SK-N-SH (cell line): ENCODE measurements at regions not wholly inside any gene's neighbourhood (a gene's known extent, or its start where the extent isn't known, plus 50 kb on each side); places are given as distances from the start of the nearest gene placed in this dataset.

Experiments
- CTCF ChIA-PET: fragments of 300-600, 350-600 bp; formaldehyde crosslinking; extraction: SDS; loops from one replicate; lab custom pipeline; 2021; lab: Yijun Ruan, JAX
- POLR2A ChIA-PET: fragments of 350-600 bp; sonication (Branson Sonifier 250); formaldehyde crosslinking; extraction: SDS; loops from one replicate; lab custom pipeline; 2020; ENCODE audit warnings: antibody characterized with exemption, inconsistent platforms; lab: Yijun Ruan, JAX
- DNase-seq: peaks from one replicate; pipeline ENCODE4 v3.0.0; 2012
- H2AFZ ChIP-seq: fragments of 200-600 bp; sonication (generic); 2 replicates; pipeline ENCODE4 v1.8.1; 2016; ENCODE audit warnings: antibody characterized with exemption, mild to moderate bottlenecking, low read depth
- H3F3A ChIP-seq: fragments of 200-600 bp; sonication (generic); replicated peaks from 2 replicates; pipeline ENCODE3; 2016; ENCODE audit warnings: antibody characterized with exemption, mild to moderate bottlenecking; ENCODE audit not compliant: insufficient read depth
- H3K27ac ChIP-seq, 2 experiments: fragments of 200-500 bp in 1 of 2; fragments of 200-600 bp in 1 of 2; sonication (Bioruptor generic) in 1 of 2; sonication (generic), shearing (Covaris generic) in 1 of 2; 2 replicates each; pipeline versions ENCODE4 v1.5.1 to v1.6.1; 2014 to 2016; ENCODE audit warnings: low read depth in 2 of 2, inconsistent platforms in 1 of 2, low read length in 1 of 2, mild to moderate bottlenecking in 1 of 2, mixed read lengths in 1 of 2
- H3K27me3 ChIP-seq: fragments of 200-600 bp; sonication (generic), shearing (Covaris generic); 2 replicates; pipeline ENCODE4 v1.6.1; 2016; ENCODE audit warnings: mixed run types; ENCODE audit not compliant: insufficient read depth
- H3K36me3 ChIP-seq, 2 experiments: fragments of 200-500 bp in 1 of 2; fragments of 200-600 bp in 1 of 2; sonication (Bioruptor generic) in 1 of 2; sonication (generic) in 1 of 2; replicated peaks in 1 of 2; 2 replicates each; pipeline versions ENCODE3 to v1.5.1; 2014 to 2016; ENCODE audit warnings: low read length in 1 of 2, mild to moderate bottlenecking in 1 of 2; ENCODE audit not compliant: insufficient read depth in 2 of 2, control insufficient read depth in 1 of 2
- H3K4me1 ChIP-seq, 2 experiments: fragments of 200-500 bp in 1 of 2; fragments of 200-600 bp in 1 of 2; sonication (Bioruptor generic) in 1 of 2; sonication (generic), shearing (Covaris generic) in 1 of 2; 2 replicates each; pipeline versions ENCODE4 v1.5.1 to v1.6.1; 2014 to 2016; ENCODE audit warnings: low read depth in 1 of 2, low read length in 1 of 2, mixed run types in 1 of 2; ENCODE audit not compliant: insufficient read depth in 2 of 2, control insufficient read depth in 1 of 2
- H3K4me2 ChIP-seq: fragments of 200-600 bp; sonication (generic), shearing (Covaris generic); 2 replicates; pipeline ENCODE4 v1.6.1; 2017; ENCODE audit warnings: mixed run types
- H3K4me3 ChIP-seq, 2 experiments: fragments of 200-500 bp in 1 of 2; fragments of 200-600 bp in 1 of 2; sonication (Bioruptor generic) in 1 of 2; sonication (generic), shearing (Covaris generic) in 1 of 2; 2 replicates each; pipeline versions ENCODE4 v1.5.1 to v1.8.1; 2014 to 2016; ENCODE audit warnings: low read depth in 2 of 2, inconsistent platforms in 1 of 2, low read length in 1 of 2, mild to moderate bottlenecking in 1 of 2, mixed read lengths in 1 of 2, moderate library complexity in 1 of 2
- H3K79me2 ChIP-seq: fragments of 200-600 bp; sonication (generic); 2 replicates; pipeline ENCODE4 v1.8.1; 2017; ENCODE audit warnings: mild to moderate bottlenecking; ENCODE audit not compliant: insufficient read depth
- H3K9ac ChIP-seq: fragments of 200-600 bp; sonication (generic); 2 replicates; pipeline ENCODE4 v1.6.1; 2017; ENCODE audit warnings: mixed run types
- H3K9me2 ChIP-seq: fragments of 200-600 bp; sonication (generic); 2 replicates; pipeline ENCODE4 v1.6.1; 2017; ENCODE audit warnings: mixed run types
- H3K9me3 ChIP-seq: fragments of 200-600 bp; sonication (generic); 2 replicates; pipeline ENCODE4 v1.6.1; 2017; ENCODE audit warnings: mixed run types, mild to moderate bottlenecking, moderate library complexity
- H4K20me1 ChIP-seq: fragments of 200-600 bp; sonication (generic); 2 replicates; pipeline ENCODE4 v1.6.1; 2017; ENCODE audit warnings: mild to moderate bottlenecking, mixed run types; ENCODE audit not compliant: insufficient read depth
- EZH2phosphoT487 ChIP-seq: fragments of 200-600 bp; sonication (generic); IDR thresholded peaks from 2 replicates; pipeline ENCODE4 v1.6.1; 2017; ENCODE audit warnings: low read depth, mixed run types, mild to moderate bottlenecking, antibody characterized with exemption, moderate library complexity, borderline replicate concordance
- FOXJ3 ChIP-seq: sonication (generic); formaldehyde crosslinking; IDR thresholded peaks from 2 replicates; pipeline ENCODE4 v1.5.1; 2020; ENCODE audit warnings: mild to moderate bottlenecking, missing genetic modification reagents
- FOXM1 ChIP-seq: IDR thresholded peaks from 2 replicates; pipeline ENCODE4 v1.4.0; 2012; ENCODE audit warnings: low read depth, mild to moderate bottlenecking
- GABPA ChIP-seq: IDR thresholded peaks from 2 replicates; pipeline ENCODE4 v1.4.0; 2012; ENCODE audit warnings: low read depth, mild to moderate bottlenecking
- GATA2 ChIP-seq: sonication (generic); formaldehyde crosslinking; IDR thresholded peaks from 2 replicates; pipeline ENCODE4 v1.5.0; 2020; ENCODE audit warnings: mild to moderate bottlenecking, missing genetic modification reagents
- JUND ChIP-seq: IDR thresholded peaks from 2 replicates; pipeline ENCODE4 v1.4.0; 2012
- MXI1 ChIP-seq: IDR thresholded peaks from 2 replicates; pipeline ENCODE4 v1.6.1; 2012; ENCODE audit warnings: mild to moderate bottlenecking, low read depth, low read length, improper control_type of control experiment
- NFIC ChIP-seq: IDR thresholded peaks from 2 replicates; pipeline ENCODE4 v1.4.0; 2012; ENCODE audit warnings: borderline replicate concordance
- NRF1 ChIP-seq: IDR thresholded peaks from 2 replicates; pipeline ENCODE4 v1.6.1; 2012; ENCODE audit warnings: low read depth, mild to moderate bottlenecking, low read length
- POLR2AphosphoS5 ChIP-seq: IDR thresholded peaks from 2 replicates; pipeline ENCODE4 v1.6.1; 2012; ENCODE audit warnings: low read depth, low read length
- RCOR1 ChIP-seq: fragments of 150-350 bp; IDR thresholded peaks from 2 replicates; pipeline ENCODE4 v1.6.1; 2017; ENCODE audit warnings: antibody characterized with exemption, low read length
- RXRA ChIP-seq: IDR thresholded peaks from 2 replicates; pipeline ENCODE4 v1.4.0; 2012; ENCODE audit warnings: low read depth, mild to moderate bottlenecking, borderline replicate concordance
- SMC3 ChIP-seq: IDR thresholded peaks from 2 replicates; pipeline ENCODE4 v1.6.1; 2012; ENCODE audit warnings: low read depth, low read length, improper control_type of control experiment
- TCF12 ChIP-seq: IDR thresholded peaks from 2 replicates; pipeline ENCODE4 v1.4.0; 2012
- YY1 ChIP-seq: IDR thresholded peaks from 2 replicates; pipeline ENCODE4 v1.4.0; 2012; ENCODE audit warnings: low read depth, mild to moderate bottlenecking
- WGBS: methylation state at CpG from one replicate; pipeline ENCODE4 v1.1.6; 2017; ENCODE audit warnings: low lambda C conversion rate; 5-methylcytosine and 5-hydroxymethylcytosine counted together
- TF ChIP-seq, protein P1 (sequence below): IDR thresholded peaks from 2 replicates; pipeline ENCODE4 v1.4.0; 2012; ENCODE audit warnings: low read depth, borderline replicate concordance
- TF ChIP-seq, protein P2 (sequence below): IDR thresholded peaks from 2 replicates; pipeline ENCODE4 v1.6.1; 2012; ENCODE audit warnings: mild to moderate bottlenecking, low read depth, low read length, moderate library complexity
- TF ChIP-seq, protein P3 (sequence below): fragments of 200-600 bp; sonication (generic); IDR thresholded peaks from 2 replicates; pipeline ENCODE4 v1.6.1; 2017; ENCODE audit warnings: antibody characterized with exemption, mild to moderate bottlenecking, moderate library complexity

DNA sequence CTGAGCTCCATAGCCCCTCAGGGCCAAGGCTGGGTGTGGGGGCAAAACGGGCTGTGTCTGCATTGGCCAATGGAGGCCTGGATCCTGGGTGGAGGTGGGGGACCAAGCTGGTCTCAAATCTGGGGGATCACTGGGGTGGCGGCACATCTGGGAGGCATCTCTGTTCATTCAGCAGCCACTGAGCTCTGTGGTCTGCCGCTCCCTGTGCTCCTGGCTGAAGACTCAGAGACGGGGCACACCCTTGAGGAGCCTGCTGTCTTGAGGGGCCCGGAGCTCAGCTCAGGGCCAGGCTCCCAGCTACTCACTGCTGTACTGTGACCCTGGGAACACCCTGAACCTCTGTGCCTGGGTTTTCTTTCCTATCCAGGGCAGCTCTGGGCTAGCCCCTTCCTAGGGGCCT is 90.3 kb upstream of the WNT4 start:
- 50% methylated on average over 1 of the region's 5 CpGs for WGBS
- ChIA-PET POLR2A (no interaction called here), CTCF (interaction anchor here (0.7 kb wide), 1 partner anchor 127 kb away, joined by 3 read pairs; no protein-coding TSS in a partner anchor)
- no peaks in the 10 kb centered on the region for H3K9me3 ChIP-seq
- no peaks in the 10 kb centered on the region for H3K4me1 ChIP-seq
- H3F3A ChIP-seq = no peaks in the 10 kb centered on the region
- H3K4me3 ChIP-seq = no peak overlapping the region
- H3K27ac ChIP-seq = no peak overlapping the region
- H2AFZ ChIP-seq = no peak overlapping the region
- no peaks in the 10 kb centered on the region for H3K79me2 ChIP-seq
- TF ChIP-seq MXI1 = no peak
- TF ChIP-seq EZH2phosphoT487 = no peak
- TF ChIP-seq NFIC = no peak
- TF ChIP-seq YY1 = no peak
- TF ChIP-seq TCF12 = no peak
- TF ChIP-seq POLR2AphosphoS5 = no peak
- TF ChIP-seq FOXM1 = no peak
- TF ChIP-seq GABPA = no peak
- no peak for TF ChIP-seq GATA2 (CRISPR knock-in tag)
- TF ChIP-seq, protein P1, sequence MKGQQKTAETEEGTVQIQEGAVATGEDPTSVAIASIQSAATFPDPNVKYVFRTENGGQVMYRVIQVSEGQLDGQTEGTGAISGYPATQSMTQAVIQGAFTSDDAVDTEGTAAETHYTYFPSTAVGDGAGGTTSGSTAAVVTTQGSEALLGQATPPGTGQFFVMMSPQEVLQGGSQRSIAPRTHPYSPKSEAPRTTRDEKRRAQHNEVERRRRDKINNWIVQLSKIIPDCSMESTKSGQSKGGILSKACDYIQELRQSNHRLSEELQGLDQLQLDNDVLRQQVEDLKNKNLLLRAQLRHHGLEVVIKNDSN = no peak
- TF ChIP-seq NRF1 = no peak
- TF ChIP-seq RCOR1 = no peak
- TF ChIP-seq JUND = no peak
- no peak for TF ChIP-seq RXRA
- TF ChIP-seq, protein P2, sequence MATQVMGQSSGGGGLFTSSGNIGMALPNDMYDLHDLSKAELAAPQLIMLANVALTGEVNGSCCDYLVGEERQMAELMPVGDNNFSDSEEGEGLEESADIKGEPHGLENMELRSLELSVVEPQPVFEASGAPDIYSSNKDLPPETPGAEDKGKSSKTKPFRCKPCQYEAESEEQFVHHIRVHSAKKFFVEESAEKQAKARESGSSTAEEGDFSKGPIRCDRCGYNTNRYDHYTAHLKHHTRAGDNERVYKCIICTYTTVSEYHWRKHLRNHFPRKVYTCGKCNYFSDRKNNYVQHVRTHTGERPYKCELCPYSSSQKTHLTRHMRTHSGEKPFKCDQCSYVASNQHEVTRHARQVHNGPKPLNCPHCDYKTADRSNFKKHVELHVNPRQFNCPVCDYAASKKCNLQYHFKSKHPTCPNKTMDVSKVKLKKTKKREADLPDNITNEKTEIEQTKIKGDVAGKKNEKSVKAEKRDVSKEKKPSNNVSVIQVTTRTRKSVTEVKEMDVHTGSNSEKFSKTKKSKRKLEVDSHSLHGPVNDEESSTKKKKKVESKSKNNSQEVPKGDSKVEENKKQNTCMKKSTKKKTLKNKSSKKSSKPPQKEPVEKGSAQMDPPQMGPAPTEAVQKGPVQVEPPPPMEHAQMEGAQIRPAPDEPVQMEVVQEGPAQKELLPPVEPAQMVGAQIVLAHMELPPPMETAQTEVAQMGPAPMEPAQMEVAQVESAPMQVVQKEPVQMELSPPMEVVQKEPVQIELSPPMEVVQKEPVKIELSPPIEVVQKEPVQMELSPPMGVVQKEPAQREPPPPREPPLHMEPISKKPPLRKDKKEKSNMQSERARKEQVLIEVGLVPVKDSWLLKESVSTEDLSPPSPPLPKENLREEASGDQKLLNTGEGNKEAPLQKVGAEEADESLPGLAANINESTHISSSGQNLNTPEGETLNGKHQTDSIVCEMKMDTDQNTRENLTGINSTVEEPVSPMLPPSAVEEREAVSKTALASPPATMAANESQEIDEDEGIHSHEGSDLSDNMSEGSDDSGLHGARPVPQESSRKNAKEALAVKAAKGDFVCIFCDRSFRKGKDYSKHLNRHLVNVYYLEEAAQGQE = no peak
- TF ChIP-seq SMC3 = no peak
- TF ChIP-seq FOXJ3 (CRISPR knock-in tag) = no peak
- TF ChIP-seq, protein P3, sequence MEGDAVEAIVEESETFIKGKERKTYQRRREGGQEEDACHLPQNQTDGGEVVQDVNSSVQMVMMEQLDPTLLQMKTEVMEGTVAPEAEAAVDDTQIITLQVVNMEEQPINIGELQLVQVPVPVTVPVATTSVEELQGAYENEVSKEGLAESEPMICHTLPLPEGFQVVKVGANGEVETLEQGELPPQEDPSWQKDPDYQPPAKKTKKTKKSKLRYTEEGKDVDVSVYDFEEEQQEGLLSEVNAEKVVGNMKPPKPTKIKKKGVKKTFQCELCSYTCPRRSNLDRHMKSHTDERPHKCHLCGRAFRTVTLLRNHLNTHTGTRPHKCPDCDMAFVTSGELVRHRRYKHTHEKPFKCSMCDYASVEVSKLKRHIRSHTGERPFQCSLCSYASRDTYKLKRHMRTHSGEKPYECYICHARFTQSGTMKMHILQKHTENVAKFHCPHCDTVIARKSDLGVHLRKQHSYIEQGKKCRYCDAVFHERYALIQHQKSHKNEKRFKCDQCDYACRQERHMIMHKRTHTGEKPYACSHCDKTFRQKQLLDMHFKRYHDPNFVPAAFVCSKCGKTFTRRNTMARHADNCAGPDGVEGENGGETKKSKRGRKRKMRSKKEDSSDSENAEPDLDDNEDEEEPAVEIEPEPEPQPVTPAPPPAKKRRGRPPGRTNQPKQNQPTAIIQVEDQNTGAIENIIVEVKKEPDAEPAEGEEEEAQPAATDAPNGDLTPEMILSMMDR = no peak
- no peak for DNase-seq
- H3K9me2 ChIP-seq = no peaks in the 10 kb centered on the region
- H3K27me3 ChIP-seq = peaks cover 15% of the 10 kb centered on the region; the same call in 1 of the 2 replicates
- H3K4me2 ChIP-seq = no peak overlapping the region
- H3K9ac ChIP-seq = no peak overlapping the region
- no peaks in the 10 kb centered on the region for H4K20me1 ChIP-seq
- H3K36me3 ChIP-seq = no peaks in the 10 kb centered on the region
